T47D (cell line): ENCODE measurements at regions not wholly inside any gene's neighbourhood (a gene's known extent, or its start where the extent isn't known, plus 50 kb on each side); places are given as distances from the start of the nearest gene placed in this dataset.

ENCODE experiments used
- DNase-seq, 2 experiments: peaks; one replicate each; pipeline versions ENCODE4 v3.0.0 to v3.0.0-alpha.2; 2011 to 2012; ENCODE audit warnings: low read depth in 1 of 2, low spot score in 1 of 2
- JUND ChIP-seq: IDR thresholded peaks from 2 replicates; pipeline ENCODE4 v1.6.1; 2012; ENCODE audit warnings: low read depth
- in situ Hi-C: cut with HindIII; loops from 2 replicates; pipeline ENCODE4 v1.10.0; 2016; ENCODE audit warnings: low sequenced_read_pairs, low pct_unique_long_range_greater_than_20kb

- no peak for DNase-seq
- in situ Hi-C loops: no loop called here
- TF ChIP-seq JUND: no peak
Observed at GRCh38 chr13:74715718-74716117, 581.5 kb upstream of the KLF12 start.

- DNase-seq: no peak
- TF ChIP-seq JUND: no peak
- in situ Hi-C loops: no loop called here
Observed at GRCh38 chr13:74710006-74710405, 575.8 kb upstream of the KLF12 start.

- in situ Hi-C loops: no loop called here
- TF ChIP-seq JUND: no peak
- no peak for DNase-seq
Observed at GRCh38 chr13:74709226-74709625, 575.0 kb upstream of the KLF12 start.

- no peak for DNase-seq
- in situ Hi-C loops: no loop called here
- TF ChIP-seq JUND: no peak
Observed at GRCh38 chr13:74708629-74709028, 574.4 kb upstream of the KLF12 start.

GRCh38 chr13:74707291-74707690 is 573.1 kb upstream of the KLF12 start:
- in situ Hi-C loops: no loop called here
- no peak for TF ChIP-seq JUND
- DNase-seq: no peak

- no peak for DNase-seq
- no peak for TF ChIP-seq JUND
- in situ Hi-C loops: no loop called here
Observed at GRCh38 chr13:74706801-74707200, 572.6 kb upstream of the KLF12 start.

GRCh38 chr13:74705438-74705837 is 571.2 kb upstream of the KLF12 start:
- DNase-seq: no peak
- no peak for TF ChIP-seq JUND
- in situ Hi-C loops: no loop called here

GRCh38 chr13:74703855-74704387 is 569.7 kb upstream of the KLF12 start:
- DNase-seq: no peak
- in situ Hi-C loops: no loop called here
- TF ChIP-seq JUND: no peak

GRCh38 chr13:74696148-74696922 is 562.1 kb upstream of the KLF12 start:
- in situ Hi-C loops: no loop called here
- no peak for DNase-seq

GRCh38 chr13:74695021-74695800 is 561.0 kb upstream of the KLF12 start:
- no peak for TF ChIP-seq JUND
- in situ Hi-C loops: no loop called here
- no peak for DNase-seq

More at GRCh38 chr13:74696148-74696922, 562.1 kb upstream of the KLF12 start:
- TF ChIP-seq JUND: no peak

GRCh38 chr13:74687442-74688182 is 553.4 kb upstream of the KLF12 start:
- no peak for TF ChIP-seq JUND
- in situ Hi-C loops: no loop called here
- no peak for DNase-seq

- DNase-seq: peak in 1 of 2 experiments; percentile 11
- in situ Hi-C loops: no loop called here
- no peak for TF ChIP-seq JUND
Observed at GRCh38 chr13:74683411-74683810, 549.2 kb upstream of the KLF12 start.
